SU-DHL-6 (cell line): ENCODE measurements at regions not wholly inside any gene's neighbourhood (a gene's known extent, or its start where the extent isn't known, plus 50 kb on each side); places are given as distances from the start of the nearest gene placed in this dataset.

Source experiments
- H2AFZ ChIP-seq: fragments of 200-600 bp; sonication (generic); 2 replicates; pipeline ENCODE4 v1.6.1; 2014; ENCODE audit warnings: low read depth, mild to moderate bottlenecking, moderate library complexity, mixed read lengths, antibody characterized with exemption, low read length; ENCODE audit not compliant: severe bottlenecking
- H3F3A ChIP-seq: fragments of 200-600 bp; shearing (Covaris generic); 2 replicates; pipeline ENCODE4 v1.6.0; 2016; ENCODE audit warnings: antibody characterized with exemption, mild to moderate bottlenecking; ENCODE audit not compliant: insufficient read depth
- H3K27ac ChIP-seq: fragments of 200-600 bp; sonication (generic); 2 replicates; pipeline ENCODE4 v1.5.1; 2016; ENCODE audit warnings: low read depth, mild to moderate bottlenecking, low read length, moderate library complexity, mixed read lengths
- H3K27me3 ChIP-seq: fragments of 200-600 bp; sonication (generic), shearing (Covaris generic); 2 replicates; pipeline ENCODE4 v1.6.0; 2014; ENCODE audit warnings: mild to moderate bottlenecking, low read length
- H3K36me3 ChIP-seq: fragments of 200-600 bp; sonication (generic); 2 replicates; pipeline ENCODE4 v1.6.1; 2014; ENCODE audit warnings: mild to moderate bottlenecking, low read length, mixed read lengths
- H3K4me2 ChIP-seq: fragments of 300-600, 200-600 bp; shearing (Covaris generic), sonication (generic); 2 replicates; pipeline ENCODE4 v1.6.0; 2014; ENCODE audit warnings: low read length, low read depth, mild to moderate bottlenecking; ENCODE audit not compliant: poor library complexity, severe bottlenecking
- H3K4me3 ChIP-seq: fragments of 200-600 bp; sonication (generic); 2 replicates; pipeline ENCODE4 v1.5.1; 2014; ENCODE audit warnings: antibody characterized with exemption, low read length, mild to moderate bottlenecking, mixed read lengths; ENCODE audit not compliant: insufficient read depth, poor library complexity, severe bottlenecking
- H3K79me2 ChIP-seq: fragments of 200-600 bp; sonication (generic); 2 replicates; pipeline ENCODE4 v1.6.1; 2014; ENCODE audit warnings: mild to moderate bottlenecking, low read length, moderate library complexity; ENCODE audit not compliant: insufficient read depth
- H3K9ac ChIP-seq: fragments of 200-600 bp; sonication (generic); 2 replicates; pipeline ENCODE4 v1.7.0; 2014; ENCODE audit warnings: mild to moderate bottlenecking, low read length
- H3K9me2 ChIP-seq: fragments of 200-600 bp; sonication (generic); replicated peaks from 2 replicates; pipeline ENCODE4 v1.6.1; 2014; ENCODE audit warnings: low read length; ENCODE audit not compliant: insufficient read depth
- H3K9me3 ChIP-seq: fragments of 200-600 bp; sonication (generic); 2 replicates; pipeline ENCODE4 v1.6.1; 2014; ENCODE audit warnings: low read length, mixed read lengths; ENCODE audit not compliant: insufficient read depth
- H4K20me1 ChIP-seq: fragments of 200-600 bp; sonication (generic); 2 replicates; pipeline ENCODE4 v1.6.1; 2014; ENCODE audit warnings: low read depth, mild to moderate bottlenecking, antibody characterized with exemption, low read length, moderate library complexity, mixed read lengths
- EZH2phosphoT487 ChIP-seq: fragments of 200-600 bp; sonication (generic), shearing (Covaris generic); conservative IDR thresholded peaks from 2 replicates; pipeline ENCODE4 v1.6.1; 2018; ENCODE audit warnings: mild to moderate bottlenecking, antibody characterized with exemption, low read length, moderate library complexity, mixed read lengths
- TF ChIP-seq, protein P1 (sequence below): fragments of 200-600 bp; sonication (generic); IDR thresholded peaks from one replicate; pipeline ENCODE4 v1.5.1; 2017; ENCODE audit warnings: antibody characterized with exemption, mild to moderate bottlenecking, low read length, moderate library complexity; ENCODE audit not compliant: insufficient read depth, poor library complexity, severe bottlenecking

DNA sequence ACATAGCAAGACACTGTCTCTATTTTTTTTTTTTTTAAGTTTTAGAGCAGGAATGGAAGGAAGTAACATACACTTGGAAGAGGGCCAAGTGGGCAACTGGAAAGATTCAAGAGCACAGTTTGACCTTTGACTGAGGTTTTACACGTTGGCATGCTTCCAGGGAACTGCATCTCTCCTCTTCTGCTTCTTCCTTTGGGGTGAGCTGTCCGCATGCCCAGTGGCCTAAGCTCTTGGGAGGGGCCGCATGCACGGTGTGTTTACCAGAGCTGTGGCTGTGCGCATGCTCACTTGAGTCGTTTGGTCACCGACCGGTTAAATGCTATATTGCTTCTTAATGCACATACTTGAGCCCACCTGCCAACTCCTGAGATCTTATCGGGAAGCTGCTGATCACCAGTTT is 727.7 kb downstream of the UQCRFS1 start:
- peaks cover 9% of the 10 kb centered on the region; the same call in 1 of the 2 replicates for H3F3A ChIP-seq
- no peaks in the 10 kb centered on the region for H3K27me3 ChIP-seq
- H3K9ac ChIP-seq = no peak overlapping the region
- no peaks in the 10 kb centered on the region for H3K79me2 ChIP-seq
- TF ChIP-seq EZH2phosphoT487 = no peak
- TF ChIP-seq, protein P1, sequence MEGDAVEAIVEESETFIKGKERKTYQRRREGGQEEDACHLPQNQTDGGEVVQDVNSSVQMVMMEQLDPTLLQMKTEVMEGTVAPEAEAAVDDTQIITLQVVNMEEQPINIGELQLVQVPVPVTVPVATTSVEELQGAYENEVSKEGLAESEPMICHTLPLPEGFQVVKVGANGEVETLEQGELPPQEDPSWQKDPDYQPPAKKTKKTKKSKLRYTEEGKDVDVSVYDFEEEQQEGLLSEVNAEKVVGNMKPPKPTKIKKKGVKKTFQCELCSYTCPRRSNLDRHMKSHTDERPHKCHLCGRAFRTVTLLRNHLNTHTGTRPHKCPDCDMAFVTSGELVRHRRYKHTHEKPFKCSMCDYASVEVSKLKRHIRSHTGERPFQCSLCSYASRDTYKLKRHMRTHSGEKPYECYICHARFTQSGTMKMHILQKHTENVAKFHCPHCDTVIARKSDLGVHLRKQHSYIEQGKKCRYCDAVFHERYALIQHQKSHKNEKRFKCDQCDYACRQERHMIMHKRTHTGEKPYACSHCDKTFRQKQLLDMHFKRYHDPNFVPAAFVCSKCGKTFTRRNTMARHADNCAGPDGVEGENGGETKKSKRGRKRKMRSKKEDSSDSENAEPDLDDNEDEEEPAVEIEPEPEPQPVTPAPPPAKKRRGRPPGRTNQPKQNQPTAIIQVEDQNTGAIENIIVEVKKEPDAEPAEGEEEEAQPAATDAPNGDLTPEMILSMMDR = no peak
- no peak overlapping the region for H2AFZ ChIP-seq
- no peaks in the 10 kb centered on the region for H3K9me3 ChIP-seq
- H3K4me3 ChIP-seq = no peak overlapping the region
- no peak overlapping the region for H3K4me2 ChIP-seq
- no peaks in the 10 kb centered on the region for H4K20me1 ChIP-seq
- H3K36me3 ChIP-seq = no peaks in the 10 kb centered on the region
- H3K9me2 ChIP-seq = no peaks in the 10 kb centered on the region
- H3K27ac ChIP-seq = no peak overlapping the region

DNA sequence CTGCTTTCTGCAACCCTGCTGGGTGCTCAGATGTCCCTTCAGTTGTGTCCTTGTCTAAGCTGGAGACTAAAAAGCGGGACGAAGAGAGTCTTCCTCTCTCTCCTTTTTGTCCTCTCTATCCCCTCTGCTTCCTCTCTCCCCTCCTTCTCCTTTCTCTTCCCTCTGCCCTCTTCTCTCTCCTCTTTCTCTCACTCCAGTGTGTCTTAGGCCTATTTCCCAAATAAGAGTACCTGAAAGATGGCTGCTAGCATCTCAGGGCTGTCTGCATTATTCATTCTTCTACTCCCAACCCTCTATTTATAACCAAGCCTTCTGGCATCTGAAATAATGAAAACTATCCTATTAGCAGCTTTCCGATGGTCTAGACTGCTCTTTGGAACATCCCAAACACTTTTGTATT is 729.8 kb downstream of the UQCRFS1 start:
- H4K20me1 ChIP-seq = no peaks in the 10 kb centered on the region
- no peaks in the 10 kb centered on the region for H3K79me2 ChIP-seq
- H2AFZ ChIP-seq = no peak overlapping the region
- H3K4me3 ChIP-seq = no peak overlapping the region
- H3K9me3 ChIP-seq = no peaks in the 10 kb centered on the region
- H3K36me3 ChIP-seq = no peaks in the 10 kb centered on the region
- no peaks in the 10 kb centered on the region for H3K9me2 ChIP-seq
- no peak overlapping the region for H3K27ac ChIP-seq
- H3K4me2 ChIP-seq = no peak overlapping the region
- peaks cover 5% of the 10 kb centered on the region; the same call in 1 of the 2 replicates for H3F3A ChIP-seq
- no peak overlapping the region for H3K9ac ChIP-seq
- no peak for TF ChIP-seq EZH2phosphoT487
- TF ChIP-seq, protein P1 = no peak
- H3K27me3 ChIP-seq = no peaks in the 10 kb centered on the region

DNA sequence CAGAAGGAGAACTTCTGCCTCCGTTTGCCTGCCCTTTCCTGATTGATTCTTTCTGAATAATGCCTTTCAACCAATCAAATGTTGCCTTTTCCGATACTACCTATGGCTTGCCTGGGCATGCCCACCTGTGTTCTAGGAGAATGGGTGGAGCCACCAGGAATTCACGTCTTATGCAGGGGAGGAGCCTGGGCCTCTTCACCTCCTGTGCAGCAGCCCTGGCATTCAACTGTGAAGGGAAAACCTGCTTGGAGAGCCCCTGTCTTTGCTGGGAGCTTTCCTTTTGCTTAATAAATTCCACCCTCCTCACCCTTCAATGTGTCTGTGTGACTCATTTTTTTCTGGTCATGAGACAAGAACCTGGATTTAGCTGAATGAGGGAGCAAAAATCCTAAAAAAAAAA is 730.7 kb downstream of the UQCRFS1 start:
- H3K9me2 ChIP-seq = no peaks in the 10 kb centered on the region
- no peak overlapping the region for H2AFZ ChIP-seq
- no peak for TF ChIP-seq EZH2phosphoT487
- TF ChIP-seq, protein P1 = no peak
- H3K9ac ChIP-seq = no peak overlapping the region
- no peaks in the 10 kb centered on the region for H3F3A ChIP-seq
- no peaks in the 10 kb centered on the region for H3K9me3 ChIP-seq
- no peak overlapping the region for H3K4me2 ChIP-seq
- no peaks in the 10 kb centered on the region for H3K36me3 ChIP-seq
- no peak overlapping the region for H3K27ac ChIP-seq
- H3K79me2 ChIP-seq = no peaks in the 10 kb centered on the region
- H3K27me3 ChIP-seq = no peaks in the 10 kb centered on the region
- H4K20me1 ChIP-seq = no peaks in the 10 kb centered on the region
- no peak overlapping the region for H3K4me3 ChIP-seq

DNA sequence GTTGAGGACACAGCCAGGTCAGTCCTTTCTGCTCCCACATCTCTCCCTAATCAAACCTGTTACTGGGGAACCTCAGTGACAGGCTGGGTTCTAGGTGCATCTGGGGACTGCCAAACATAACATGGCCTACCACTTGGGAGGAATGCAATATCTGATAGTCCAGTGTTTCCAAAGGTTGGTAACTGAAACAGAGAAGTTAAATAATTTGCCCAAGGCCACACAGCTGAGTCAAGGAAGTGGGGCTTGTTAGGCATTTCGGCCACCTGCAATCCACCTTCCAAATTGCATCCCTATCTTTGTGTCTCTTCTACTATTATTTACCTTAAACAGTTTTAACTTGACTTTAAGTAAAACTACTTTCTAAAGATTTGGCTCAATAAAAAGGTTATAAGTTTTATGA is 731.3 kb downstream of the UQCRFS1 start:
- Histone ChIP-seq H3K4me2 (no peak overlapping the region), H3K27ac (no peak overlapping the region)

More for the DNA sequence above, 731.3 kb downstream of the UQCRFS1 start:
- H3K36me3 ChIP-seq = no peaks in the 10 kb centered on the region
- H3K9ac ChIP-seq = no peak overlapping the region
- H3K4me3 ChIP-seq = no peak overlapping the region
- no peaks in the 10 kb centered on the region for H3K79me2 ChIP-seq
- H3K9me2 ChIP-seq = no peaks in the 10 kb centered on the region
- TF ChIP-seq, protein P1 = no peak
- no peak for TF ChIP-seq EZH2phosphoT487
- H3F3A ChIP-seq = no peaks in the 10 kb centered on the region
- H3K9me3 ChIP-seq = no peaks in the 10 kb centered on the region
- no peaks in the 10 kb centered on the region for H3K27me3 ChIP-seq
- H4K20me1 ChIP-seq = no peaks in the 10 kb centered on the region
- H2AFZ ChIP-seq = no peak overlapping the region
